Kidney (tissue), 13 donors: ENCODE measurements at regions not wholly inside any gene's neighbourhood (a gene's known extent, or its start where the extent isn't known, plus 50 kb on each side); places are given as distances from the start of the nearest gene placed in this dataset.

ENCODE experiments used
- DNase-seq, 5 donors: peaks; one replicate each; pipeline ENCODE4 v3.0.0-alpha.2; 2013 to 2020
- FAIRE-seq: peaks from 2 replicates; lab custom pipeline; 2012; peaks lifted over from hg19 to GRCh38; lab: Jason Lieb, UNC
- H3K27ac ChIP-seq, 2 donors: one replicate each; pipeline ENCODE4 v1.7.0; 2013; ENCODE audit warnings: low read depth in 2 of 2, low read length in 2 of 2, inconsistent platforms in 1 of 2
- H3K27me3 ChIP-seq: one replicate; pipeline ENCODE4 v1.7.1; 2013; ENCODE audit warnings: low read length, inconsistent platforms; ENCODE audit not compliant: control insufficient read depth, insufficient read depth
- H3K36me3 ChIP-seq, 3 donors: one replicate each; pipeline versions ENCODE4 v1.7.0 to v1.7.1; 2013; ENCODE audit warnings: low read length in 3 of 3, control low read depth in 1 of 3, inconsistent platforms in 1 of 3; ENCODE audit not compliant: insufficient read depth in 3 of 3, control insufficient read depth in 2 of 3
- H3K4me1 ChIP-seq, 3 donors: one replicate each; pipeline versions ENCODE4 v1.7.0 to v1.7.1; 2013; ENCODE audit warnings: low read length in 3 of 3, inconsistent platforms in 1 of 3, low read depth in 1 of 3; ENCODE audit not compliant: control insufficient read depth in 2 of 3, insufficient read depth in 2 of 3
- H3K4me3 ChIP-seq, 3 donors: one replicate each; pipeline versions ENCODE4 v1.7.0 to v1.8.1; 2013; ENCODE audit warnings: low read length in 3 of 3, control low read depth in 1 of 3, inconsistent platforms in 1 of 3
- H3K9ac ChIP-seq, 3 donors: one replicate each; pipeline versions ENCODE4 v1.7.0 to v1.7.1; 2013; ENCODE audit warnings: low read length in 3 of 3, control low read depth in 1 of 3, inconsistent platforms in 1 of 3
- H3K9me3 ChIP-seq, 3 donors: one replicate each; pipeline versions ENCODE4 v1.7.0 to v1.7.1; 2013; ENCODE audit warnings: low read length in 3 of 3, control low read depth in 1 of 3, inconsistent platforms in 1 of 3; ENCODE audit not compliant: control insufficient read depth in 2 of 3, insufficient read depth in 1 of 3
- CTCF ChIP-seq: IDR thresholded peaks from 3 replicates; pipeline ENCODE4 v1.5.1; 2012; ENCODE audit warnings: mild to moderate bottlenecking, moderate library complexity, borderline replicate concordance; ENCODE audit not compliant: insufficient read depth; ENCODE audit errors: extremely low read depth
- intact Hi-C: fragments of 100-400 bp; cut with DNase I; formaldehyde crosslinking; loops from one replicate; pipeline ENCODE4 v1.11.1; 2022
- donor health status: control.
- donor health status: control.
- donor health status: control.
- donor health status: control.
- donor health status: control.
- donor health status: DM: yes; HTN: yes; CAD: no.
- donor health status: Normal renal cell carcinoma (clear cell type).

GRCh38 chr18:69215161-69215560 is 185.5 kb upstream of the DOK6 start:
- FAIRE-seq, result no peak
- no peaks in the 10 kb centered on the region for H3K36me3 ChIP-seq
- H3K4me3 ChIP-seq, result no peak overlapping the region
- no peaks in the 10 kb centered on the region for H3K27me3 ChIP-seq
- no peak for DNase-seq
- intact Hi-C loops, result no loop called here
- no peaks in the 10 kb centered on the region for H3K9me3 ChIP-seq
- H3K27ac ChIP-seq, result no peak overlapping the region
- H3K4me1 ChIP-seq, result no peaks in the 10 kb centered on the region
- no peak for TF ChIP-seq CTCF
- H3K9ac ChIP-seq, result no peak overlapping the region

- TF ChIP-seq CTCF, result no peak
- Histone ChIP-seq H3K27me3 (no peaks in the 10 kb centered on the region), H3K4me1 (no peaks in the 10 kb centered on the region), H3K36me3 (no peaks in the 10 kb centered on the region), H3K9me3 (no peaks in the 10 kb centered on the region), H3K4me3 (no peak overlapping the region), H3K9ac (no peak overlapping the region), H3K27ac (no peak overlapping the region)
- DNase-seq, result peak in 3 of 5 donors; percentile 15 to 60 (median 59)
- FAIRE-seq, result no peak
- intact Hi-C loops, result no loop called here
Measured at GRCh38 chr18:69216321-69216720, 184.4 kb upstream of the DOK6 start.

GRCh38 chr18:69217196-69218000 is 183.3 kb upstream of the DOK6 start:
- TF ChIP-seq CTCF, result no peak
- peak in 4 of 5 donors; percentile 37 to 73 (median 62) for DNase-seq
- no peak overlapping the region for H3K27ac ChIP-seq

More at GRCh38 chr18:69217196-69218000, 183.3 kb upstream of the DOK6 start:
- no peaks in the 10 kb centered on the region for H3K36me3 ChIP-seq
- H3K4me3 ChIP-seq, result no peak overlapping the region
- H3K9ac ChIP-seq, result no peak overlapping the region
- FAIRE-seq, result no peak
- no peaks in the 10 kb centered on the region for H3K4me1 ChIP-seq
- intact Hi-C loops, result no loop called here
- no peaks in the 10 kb centered on the region for H3K9me3 ChIP-seq
- no peaks in the 10 kb centered on the region for H3K27me3 ChIP-seq
